ENCODE measurements at regions not wholly inside any gene's neighbourhood (a gene's known extent, or its start where the extent isn't known, plus 50 kb on each side); places are given as distances from the start of the nearest gene placed in this dataset.

DNA sequence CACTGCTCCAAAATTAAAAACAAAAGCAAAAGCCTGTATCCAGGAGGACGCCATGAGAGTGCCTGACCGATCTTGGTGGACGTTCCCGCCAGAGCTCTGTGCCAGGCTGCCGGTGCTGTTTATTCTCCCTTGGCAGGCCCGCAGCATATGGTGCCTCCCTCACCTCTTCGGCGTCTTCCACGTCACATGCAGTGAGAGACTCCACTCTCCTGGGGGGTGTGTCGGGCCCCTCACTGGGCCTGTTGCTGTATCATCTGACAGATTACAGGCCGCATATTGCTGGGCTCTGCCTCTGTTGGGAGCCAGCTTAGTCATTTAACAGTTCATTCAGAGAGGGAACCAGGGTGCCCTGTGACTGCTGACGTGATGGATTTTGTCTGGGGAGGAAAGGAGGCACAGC lies 86.4 kb upstream of the ARRDC4 start:
- ChIA-PET CTCF (no interaction called here), POLR2A (no interaction called here)
- no peak for TF ChIP-seq ZBTB7A (tag by site-specific recombination; IDR thresholded peaks at IDR 0.05; ENCODE audit: low read depth)
- no peak for TF ChIP-seq GLI4 (tag by site-specific recombination; IDR thresholded peaks at IDR 0.05)
- TF ChIP-seq ZNF391 (tag by site-specific recombination; IDR thresholded peaks at IDR 0.05; ENCODE audit: borderline replicate concordance, low read depth): no peak
- TF ChIP-seq ZNF2 (tag by site-specific recombination; IDR thresholded peaks at IDR 0.05): no peak
- no peak for TF ChIP-seq ZNF416 (tag by site-specific recombination; IDR thresholded peaks at IDR 0.05)
- TF ChIP-seq, protein P1, sequence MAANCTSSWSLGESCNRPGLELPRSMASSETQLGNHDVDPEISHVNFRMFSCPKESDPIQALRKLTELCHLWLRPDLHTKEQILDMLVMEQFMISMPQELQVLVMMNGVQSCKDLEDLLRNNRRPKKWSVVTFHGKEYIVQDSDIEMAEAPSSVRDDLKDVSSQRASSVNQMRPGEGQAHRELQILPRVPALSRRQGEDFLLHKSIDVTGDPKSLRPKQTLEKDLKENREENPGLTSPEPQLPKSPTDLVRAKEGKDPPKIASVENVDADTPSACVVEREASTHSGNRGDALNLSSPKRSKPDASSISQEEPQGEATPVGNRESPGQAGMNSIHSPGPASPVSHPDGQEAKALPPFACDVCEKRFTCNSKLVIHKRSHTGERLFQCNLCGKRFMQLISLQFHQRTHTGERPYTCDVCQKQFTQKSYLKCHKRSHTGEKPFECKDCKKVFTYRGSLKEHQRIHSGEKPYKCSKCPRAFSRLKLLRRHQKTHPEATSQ (tag by site-specific recombination; IDR thresholded peaks at IDR 0.05): no peak
- no peak for TF ChIP-seq HOXC10 (CRISPR knock-in tag; IDR thresholded peaks at IDR 0.05)
- no peak for TF ChIP-seq ZNF23 (tag by site-specific recombination; IDR thresholded peaks at IDR 0.05; ENCODE audit: borderline replicate concordance)
- no peak for TF ChIP-seq KLF10 (tag by site-specific recombination; IDR thresholded peaks at IDR 0.05)

GRCh38 chr15:97875025-97875512 lies 85.4 kb upstream of the ARRDC4 start:
- TF ChIP-seq ZNF621 (tag by site-specific recombination; IDR thresholded peaks at IDR 0.05): no peak
- TF ChIP-seq ZNF274 (IDR thresholded peaks at IDR 0.05; ENCODE audit: low read length): no peak
- TF ChIP-seq ZNF274 (tag by site-specific recombination; IDR thresholded peaks at IDR 0.05; ENCODE audit: borderline replicate concordance): no peak
- TF ChIP-seq YY1 (tag by site-specific recombination; IDR thresholded peaks at IDR 0.05): no peak
- no peak for TF ChIP-seq HOXA7 (CRISPR knock-in tag; IDR thresholded peaks at IDR 0.05; ENCODE audit: borderline replicate concordance)
- TF ChIP-seq ZNF48 (tag by site-specific recombination; IDR thresholded peaks at IDR 0.05): no peak
- TF ChIP-seq ZNF610 (tag by site-specific recombination; IDR thresholded peaks at IDR 0.05; ENCODE audit: borderline replicate concordance): no peak
- TF ChIP-seq ZNF513 (tag by site-specific recombination; IDR thresholded peaks at IDR 0.05): no peak
- no peak for TF ChIP-seq ZBTB6 (tag by site-specific recombination; IDR thresholded peaks at IDR 0.05)
- Histone ChIP-seq H3K9me3 (ENCODE audit: control insufficient read depth, insufficient read depth, low read depth, low read length) (no peaks in the 10 kb centered on the region), H3K4me1 (ENCODE audit: control insufficient read depth, insufficient read depth, low read length) (no peaks in the 10 kb centered on the region), H3K36me3 (ENCODE audit: control insufficient read depth in 2 of 2, insufficient read depth in 1 of 2, low read length in 2 of 2) (no peaks in the 10 kb centered on the region), H3K4me3 (ENCODE audit: low read depth, low read length) (no peak overlapping the region), H3K27ac (ENCODE audit: extremely low read depth, low read depth, low read length) (no peak overlapping the region)
- CTCF ChIA-PET: no interaction called here
- POLR2A ChIA-PET: no interaction called here

More for the DNA sequence above, 86.4 kb upstream of the ARRDC4 start:
- Histone ChIP-seq H3K4me3 (ENCODE audit: low read depth, low read length) (no peak overlapping the region), H3K4me1 (ENCODE audit: control insufficient read depth, insufficient read depth, low read length) (no peaks in the 10 kb centered on the region), H3K36me3 (ENCODE audit: control insufficient read depth in 2 of 2, insufficient read depth in 1 of 2, low read length in 2 of 2) (no peaks in the 10 kb centered on the region), H3K9me3 (ENCODE audit: control insufficient read depth, insufficient read depth, low read depth, low read length) (no peaks in the 10 kb centered on the region), H3K27ac (ENCODE audit: extremely low read depth, low read depth, low read length) (no peak overlapping the region)

DNA sequence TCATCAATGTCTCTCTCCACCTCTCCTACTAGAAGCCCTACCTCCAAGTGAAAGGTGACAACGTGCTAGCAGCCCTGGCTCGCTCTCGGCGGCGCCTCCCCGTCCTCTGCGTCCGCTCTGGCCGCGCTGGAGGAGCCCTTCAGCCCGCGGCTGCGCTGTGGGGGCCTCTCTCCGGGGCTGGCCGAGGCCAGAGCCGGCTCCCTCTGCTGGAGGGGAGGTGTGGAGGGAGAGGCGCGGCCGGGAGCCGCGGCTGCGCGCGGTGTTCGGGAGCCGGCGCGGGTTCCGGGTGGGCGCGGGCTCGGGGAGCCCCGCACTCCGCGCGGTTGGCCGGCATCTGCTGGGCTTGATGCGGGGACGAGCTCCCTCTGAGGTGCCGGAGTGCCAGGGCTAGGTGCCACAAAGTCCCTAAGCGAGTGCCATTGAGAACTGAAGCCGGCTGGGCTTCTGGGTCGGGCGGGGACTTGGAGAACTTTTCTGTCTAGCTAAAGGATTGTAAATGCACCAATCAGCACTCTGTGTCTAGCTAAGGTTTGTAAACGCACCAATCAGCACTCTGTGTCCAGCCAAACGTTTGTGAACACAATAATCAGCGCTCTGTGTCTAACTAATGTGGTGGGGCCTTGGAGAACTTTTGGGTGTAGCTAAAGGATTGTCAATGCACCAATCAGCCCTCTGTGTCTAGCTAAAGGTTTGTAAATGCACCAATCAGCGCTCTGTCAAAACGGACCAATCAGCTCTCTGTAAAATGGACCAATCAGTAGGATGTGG lies 84.8 kb upstream of the ARRDC4 start:
- H3K4me3 ChIP-seq (ENCODE audit: low read depth, low read length): no peak overlapping the region
- CTCF ChIA-PET: interaction anchor here (0.6 kb wide), 1 partner anchor 362 kb away, joined by 3 read pairs; no protein-coding TSS in a partner anchor
- H3K36me3 ChIP-seq (ENCODE audit: control insufficient read depth in 2 of 2, insufficient read depth in 1 of 2, low read length in 2 of 2): no peaks in the 10 kb centered on the region
- POLR2A ChIA-PET: no interaction called here
- no peaks in the 10 kb centered on the region for H3K9me3 ChIP-seq (ENCODE audit: control insufficient read depth, insufficient read depth, low read depth, low read length)
- no peaks in the 10 kb centered on the region for H3K4me1 ChIP-seq (ENCODE audit: control insufficient read depth, insufficient read depth, low read length)
- TF ChIP-seq, protein P2, sequence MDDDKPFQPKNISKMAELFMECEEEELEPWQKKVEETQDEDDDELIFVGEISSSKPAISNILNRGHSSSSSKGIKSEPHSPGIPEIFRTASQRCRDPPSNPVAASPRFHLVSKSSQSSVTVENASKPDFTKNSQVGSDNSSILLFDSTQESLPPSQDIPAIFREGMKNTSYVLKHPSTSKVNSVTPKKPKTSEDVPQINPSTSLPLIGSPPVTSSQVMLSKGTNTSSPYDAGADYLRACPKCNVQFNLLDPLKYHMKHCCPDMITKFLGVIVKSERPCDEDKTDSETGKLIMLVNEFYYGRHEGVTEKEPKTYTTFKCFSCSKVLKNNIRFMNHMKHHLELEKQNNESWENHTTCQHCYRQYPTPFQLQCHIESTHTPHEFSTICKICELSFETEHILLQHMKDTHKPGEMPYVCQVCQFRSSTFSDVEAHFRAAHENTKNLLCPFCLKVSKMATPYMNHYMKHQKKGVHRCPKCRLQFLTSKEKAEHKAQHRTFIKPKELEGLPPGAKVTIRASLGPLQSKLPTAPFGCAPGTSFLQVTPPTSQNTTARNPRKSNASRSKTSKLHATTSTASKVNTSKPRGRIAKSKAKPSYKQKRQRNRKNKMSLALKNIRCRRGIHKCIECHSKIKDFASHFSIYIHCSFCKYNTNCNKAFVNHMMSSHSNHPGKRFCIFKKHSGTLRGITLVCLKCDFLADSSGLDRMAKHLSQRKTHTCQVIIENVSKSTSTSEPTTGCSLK (tag by site-specific recombination; IDR thresholded peaks at IDR 0.05): no peak
- TF ChIP-seq SCRT1 (tag by site-specific recombination; IDR thresholded peaks at IDR 0.05; ENCODE audit: borderline replicate concordance) (no peak), EGR2 (tag by site-specific recombination; IDR thresholded peaks at IDR 0.05; ENCODE audit: low read depth) (no peak), SP2 (tag by site-specific recombination; IDR thresholded peaks at IDR 0.05) (no peak), ZNF549 (tag by site-specific recombination; IDR thresholded peaks at IDR 0.05) (no peak), ZNF843 (tag by site-specific recombination; IDR thresholded peaks at IDR 0.05) (no peak), ZIC2 (tag by site-specific recombination; IDR thresholded peaks at IDR 0.05) (no peak), ZNF521 (tag by site-specific recombination; IDR thresholded peaks at IDR 0.05) (no peak), OVOL3 (tag by site-specific recombination; IDR thresholded peaks at IDR 0.05) (no peak)
- no peak overlapping the region for H3K27ac ChIP-seq (ENCODE audit: extremely low read depth, low read depth, low read length)

All from HEK293 (cell line).